GM21786 (cell line): ENCODE measurements at regions not wholly inside any gene's neighbourhood (a gene's known extent, or its start where the extent isn't known, plus 50 kb on each side); places are given as distances from the start of the nearest gene placed in this dataset.

Experiments
- ATAC-seq: cut with Tn5 transposase; IDR thresholded peaks from one replicate; pipeline ENCODE4 v1.9.1; 2021; ENCODE audit not compliant: unreplicated experiment

- ATAC-seq = no peak
These were observed 247.0 kb downstream of the CHD9NB start for GRCh38 chr16:52805559-52806168.

GRCh38 chr16:52800432-52800831, 252.3 kb downstream of the CHD9NB start:
- ATAC-seq = no peak

DNA sequence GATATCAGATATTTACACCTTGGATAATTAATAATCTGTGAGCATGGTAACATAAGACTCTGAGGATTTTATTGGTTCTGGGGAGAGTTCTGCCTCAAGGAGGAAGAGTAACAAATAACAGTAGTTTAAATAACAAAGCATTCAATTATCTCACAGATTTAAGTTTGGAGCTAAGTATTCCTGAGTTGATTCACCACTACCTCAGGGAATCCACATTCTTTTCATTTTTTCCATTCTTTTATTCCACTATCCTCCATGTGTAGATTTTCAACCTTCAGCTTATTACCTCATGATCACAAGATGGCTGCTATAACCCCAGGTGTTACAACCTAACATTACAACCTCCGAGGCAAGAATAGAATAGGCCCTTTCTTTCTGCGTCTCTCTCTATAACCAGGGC, 252.2 kb upstream of the TOX3 start:
- no peak for ATAC-seq

- ATAC-seq = no peak
These were observed 240.8 kb upstream of the TOX3 start for GRCh38 chr16:52787709-52788108.

GRCh38 chr16:52786091-52786490, 239.1 kb upstream of the TOX3 start:
- no peak for ATAC-seq

- no peak for ATAC-seq
These were observed 238.7 kb upstream of the TOX3 start for GRCh38 chr16:52785653-52786052.

GRCh38 chr16:52783616-52784015, 236.7 kb upstream of the TOX3 start:
- ATAC-seq = no peak

DNA sequence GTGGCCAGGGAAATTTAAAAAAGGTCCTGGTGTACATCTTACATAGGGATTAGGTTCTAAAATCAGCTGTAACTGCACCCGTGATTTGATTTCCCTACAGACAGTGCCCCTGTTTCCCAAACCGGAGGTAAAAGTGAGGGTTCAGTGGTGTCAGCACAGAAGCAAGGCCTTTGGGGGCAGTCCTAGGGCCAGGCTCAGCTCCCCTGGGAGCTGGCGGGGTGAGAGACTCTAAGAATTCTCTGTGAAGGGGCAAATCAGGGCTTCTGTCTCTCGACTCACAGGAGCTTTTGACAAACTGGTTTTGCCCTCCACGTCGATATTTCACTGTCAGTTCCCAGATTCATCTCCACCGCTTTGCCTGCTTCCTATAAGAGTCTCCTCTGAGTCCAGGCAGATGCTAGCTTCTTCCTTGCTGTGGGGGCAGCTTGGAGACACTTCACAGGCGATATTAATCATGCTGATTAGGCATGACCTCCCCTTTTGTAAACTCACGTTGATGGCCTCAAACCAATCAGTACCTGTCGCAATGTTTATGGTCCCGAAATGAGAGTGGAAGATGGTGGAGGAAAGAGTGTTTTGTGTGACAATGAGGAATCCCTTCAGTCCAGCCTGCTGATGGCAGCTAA, 234.2 kb upstream of the TOX3 start:
- no peak for ATAC-seq

GRCh38 chr16:52773026-52773425, 226.1 kb upstream of the TOX3 start:
- no peak for ATAC-seq

- no peak for ATAC-seq
These were observed 223.9 kb upstream of the TOX3 start for GRCh38 chr16:52770828-52771227.

- no peak for ATAC-seq
These were observed 211.5 kb upstream of the TOX3 start for GRCh38 chr16:52758473-52758855.

- no peak for ATAC-seq
These were observed 211.0 kb upstream of the TOX3 start for GRCh38 chr16:52757746-52758472.

DNA sequence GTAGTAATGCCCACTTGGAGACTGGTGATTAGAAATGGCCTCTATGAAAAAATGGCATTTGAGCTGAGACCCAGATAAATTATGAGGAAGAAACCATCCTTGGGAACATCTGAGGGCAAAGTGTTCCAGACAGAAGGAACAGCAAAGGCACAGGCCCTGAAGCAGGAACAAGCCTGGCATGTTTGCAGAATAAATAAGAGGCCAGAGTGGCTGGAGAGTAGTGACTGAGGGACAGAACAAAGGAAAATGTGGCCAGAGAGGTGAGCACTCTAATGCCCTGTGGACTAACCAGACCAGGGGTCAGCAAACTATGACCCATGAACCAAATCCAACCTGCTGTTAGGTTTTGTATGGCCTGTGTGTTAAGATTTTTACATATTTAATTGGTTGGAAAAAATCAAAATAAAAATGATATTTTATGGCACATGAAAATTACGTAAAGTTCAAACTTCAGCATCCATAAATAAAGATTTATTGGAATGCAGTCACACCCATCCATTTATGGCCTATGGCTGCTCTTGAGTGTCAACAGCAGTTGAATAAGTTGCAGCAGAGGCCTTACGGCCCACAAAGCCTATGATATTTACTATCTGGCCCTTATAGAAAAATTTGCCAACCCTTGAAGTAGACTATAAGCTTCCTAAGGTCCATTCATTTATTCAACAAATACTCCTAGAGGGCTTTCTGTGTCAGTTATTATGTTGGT, 210.0 kb upstream of the TOX3 start:
- ATAC-seq = no peak

DNA sequence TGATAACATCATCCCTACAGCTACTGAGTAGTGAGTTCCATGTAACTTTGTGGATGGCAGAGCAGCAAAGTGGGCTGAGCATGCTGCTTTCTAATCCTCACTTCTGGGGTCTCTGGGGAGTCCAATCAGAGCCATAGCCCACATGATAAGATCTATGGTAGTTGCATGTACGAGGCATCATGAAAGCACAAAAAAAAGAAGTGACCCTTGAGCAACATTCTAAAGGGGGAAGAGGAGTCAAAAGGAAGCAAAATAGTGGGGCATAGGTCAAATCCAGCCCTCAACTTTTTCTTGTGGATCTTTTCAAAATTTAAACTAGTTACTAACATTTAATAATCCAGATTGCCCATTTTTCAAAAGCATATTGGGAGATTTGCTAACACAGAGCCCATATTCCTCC, 208.5 kb upstream of the TOX3 start:
- no peak for ATAC-seq

DNA sequence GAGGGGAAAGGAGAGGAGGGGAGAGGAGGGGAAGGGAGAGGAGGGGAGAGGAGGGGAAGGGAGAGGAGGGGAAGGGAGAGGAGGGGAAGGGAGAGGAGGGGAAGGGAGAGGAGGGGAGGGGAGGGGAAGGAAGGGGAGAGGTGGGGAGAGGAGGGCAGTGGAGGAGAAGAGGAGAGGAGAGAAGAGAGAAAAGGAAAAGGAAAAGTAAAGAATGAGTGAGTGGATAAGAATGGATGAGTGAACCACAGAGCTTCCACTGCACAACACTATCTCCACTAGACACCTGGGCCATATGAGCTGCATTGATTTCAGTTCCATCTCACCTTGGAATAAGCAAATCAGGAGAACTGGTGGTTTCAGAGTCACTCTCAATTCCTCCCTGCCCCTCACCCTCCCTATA, 204.1 kb upstream of the TOX3 start:
- ATAC-seq = no peak

- no peak for ATAC-seq
These were observed 201.8 kb upstream of the TOX3 start for GRCh38 chr16:52748741-52749140.

DNA sequence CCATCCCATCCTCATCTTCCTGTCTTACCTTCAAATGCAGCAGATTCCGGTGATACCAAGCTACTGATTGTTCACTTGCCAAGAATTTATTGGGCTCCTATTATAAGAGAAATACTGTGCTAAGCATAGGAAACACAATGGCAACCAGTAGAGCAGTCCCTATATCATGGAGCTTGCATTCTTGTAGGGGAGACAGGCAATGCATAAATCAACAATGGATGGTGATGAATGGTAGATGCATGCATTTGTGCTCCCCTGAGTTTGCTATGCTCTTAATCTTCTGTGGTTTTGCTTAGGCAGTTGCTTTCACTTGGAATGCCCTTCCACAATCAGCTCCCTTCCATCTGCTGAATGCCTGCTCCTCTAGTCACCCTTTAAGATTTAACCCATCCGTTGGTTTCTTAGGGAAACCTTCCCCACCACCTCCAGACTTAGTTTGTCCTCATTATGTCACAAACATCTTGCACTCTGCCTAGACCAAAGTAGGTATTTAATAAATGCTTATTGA, 200.2 kb upstream of the TOX3 start:
- no peak for ATAC-seq

GRCh38 chr16:52743707-52744106, 196.8 kb upstream of the TOX3 start:
- ATAC-seq = no peak

GRCh38 chr16:52742608-52743170, 195.7 kb upstream of the TOX3 start:
- no peak for ATAC-seq

- no peak for ATAC-seq
These were observed 195.1 kb upstream of the TOX3 start for GRCh38 chr16:52742052-52742451.

GRCh38 chr16:52741351-52741750, 194.4 kb upstream of the TOX3 start:
- no peak for ATAC-seq
